OCI-LY7 (cell line): ENCODE measurements at regions not wholly inside any gene's neighbourhood (a gene's known extent, or its start where the extent isn't known, plus 50 kb on each side); places are given as distances from the start of the nearest gene placed in this dataset.

ENCODE experiments used
- BruUV-seq: library from RNA; stranded (reverse); fragments of 400-500 nt; replicated peaks from 2 replicates; lab custom pipeline; 2021; lab: Mats Ljungman, UMichigan
- CTCF ChIA-PET: fragments of 300-600 bp; sonication (Branson Sonifier 250); formaldehyde crosslinking; loops from one replicate; lab custom pipeline; 2022; ENCODE audit warnings: antibody characterized with exemption; ENCODE audit not compliant: unreplicated experiment; lab: Charles Lee
- POLR2A ChIA-PET: fragments of 300-600 bp; sonication (Branson Sonifier 250); formaldehyde crosslinking; loops from one replicate; lab custom pipeline; 2022; ENCODE audit warnings: antibody characterized with exemption; lab: Charles Lee
- DNase-seq: peaks from one replicate; pipeline ENCODE4 v3.0.0-alpha.2; 2015; ENCODE audit warnings: low spot score
- H2AFZ ChIP-seq: fragments of 200-600 bp; sonication (generic), shearing (Covaris generic); 2 replicates; pipeline ENCODE4 v1.6.1; 2014; ENCODE audit warnings: mild to moderate bottlenecking, antibody characterized with exemption, low read length, moderate library complexity
- H3K27ac ChIP-seq: fragments of 200-600 bp; sonication (generic); 2 replicates; pipeline ENCODE4 v1.5.1; 2014; ENCODE audit warnings: mixed run types, low read depth, mild to moderate bottlenecking, moderate library complexity, low read length, inconsistent platforms; ENCODE audit not compliant: poor library complexity, severe bottlenecking
- H3K36me3 ChIP-seq: fragments of 200-600 bp; sonication (generic); 2 replicates; pipeline ENCODE4 v1.6.1; 2014; ENCODE audit warnings: mild to moderate bottlenecking, antibody characterized with exemption, low read length, moderate library complexity, mixed read lengths; ENCODE audit not compliant: insufficient read depth
- H3K4me1 ChIP-seq: fragments of 200-600 bp; sonication (generic); 2 replicates; pipeline ENCODE4 v1.5.1; 2014; ENCODE audit warnings: mild to moderate bottlenecking, low read length; ENCODE audit not compliant: insufficient read depth, poor library complexity, severe bottlenecking
- H3K4me2 ChIP-seq: fragments of 200-600 bp; sonication (generic); 2 replicates; pipeline ENCODE4 v1.6.1; 2014; ENCODE audit warnings: mild to moderate bottlenecking, low read length
- H3K4me3 ChIP-seq: fragments of 200-600 bp; sonication (generic); 2 replicates; pipeline ENCODE4 v1.5.1; 2014; ENCODE audit warnings: mild to moderate bottlenecking, low read depth, low read length; ENCODE audit not compliant: poor library complexity, severe bottlenecking
- H3K79me2 ChIP-seq: fragments of 200-600 bp; sonication (generic); 2 replicates; pipeline ENCODE4 v1.6.1; 2016; ENCODE audit warnings: low read depth, mild to moderate bottlenecking, low read length, moderate library complexity, mixed read lengths; ENCODE audit not compliant: insufficient read depth
- H3K9me2 ChIP-seq: fragments of 200-600 bp; sonication (generic); 2 replicates; pipeline ENCODE4 v1.6.1; 2016; ENCODE audit warnings: mild to moderate bottlenecking, low read length, mixed read lengths; ENCODE audit not compliant: insufficient read depth
- H3K9me3 ChIP-seq: fragments of 200-600 bp; sonication (generic); 2 replicates; pipeline ENCODE4 v1.6.1; 2014; ENCODE audit warnings: mild to moderate bottlenecking, mixed run types, low read length, mixed read lengths
- H4K20me1 ChIP-seq: fragments of 200-600 bp; sonication (generic); 2 replicates; pipeline ENCODE4 v1.6.1; 2014; ENCODE audit warnings: mild to moderate bottlenecking, antibody characterized with exemption, low read length, moderate library complexity, mixed read lengths; ENCODE audit not compliant: insufficient read depth
- CTCF ChIP-seq: fragments of 200-600 bp; sonication (generic); conservative IDR thresholded peaks from 2 replicates; pipeline ENCODE4 v1.5.1; 2014; ENCODE audit warnings: mild to moderate bottlenecking, antibody characterized with exemption, low read length, moderate library complexity, mixed read lengths
- EZH2phosphoT487 ChIP-seq: fragments of 200-600 bp; sonication (generic); IDR thresholded peaks from 2 replicates; pipeline ENCODE4 v1.6.1; 2018; ENCODE audit warnings: low read depth, borderline replicate concordance, mild to moderate bottlenecking, mixed run types, antibody characterized with exemption, low read length, moderate library complexity, mixed read lengths
- intact Hi-C: fragments of 100-400 bp; cut with micrococcal nuclease; formaldehyde crosslinking; loops from one replicate; pipeline ENCODE4 v1.10.0; 2022; ENCODE audit not compliant: unreplicated experiment

- intact Hi-C loops, result loop anchor here (10.0 kb wide), 2 partner anchors 456 to 1726 kb away; no protein-coding TSS in a partner anchor
- CTCF ChIA-PET, result no interaction called here
- POLR2A ChIA-PET, result no interaction called here
- Histone ChIP-seq H3K9me3 (no peaks in the 10 kb centered on the region), H3K4me3 (no peak overlapping the region), H3K36me3 (no peaks in the 10 kb centered on the region), H3K4me1 (no peaks in the 10 kb centered on the region), H3K79me2 (no peaks in the 10 kb centered on the region), H2AFZ (no peak overlapping the region), H3K4me2 (no peak overlapping the region), H3K27ac (no peak overlapping the region), H3K9me2 (no peaks in the 10 kb centered on the region), H4K20me1 (no peaks in the 10 kb centered on the region)
- TF ChIP-seq CTCF (no peak), EZH2phosphoT487 (no peak)
- DNase-seq, result no peak
- no TSS peak for BruUV-seq
Observed at GRCh38 chr14:34300330-34300729, 161.7 kb downstream of the SPTSSA start.

- Histone ChIP-seq H3K4me1 (no peaks in the 10 kb centered on the region), H3K9me2 (no peaks in the 10 kb centered on the region), H3K4me2 (no peak overlapping the region), H3K36me3 (no peaks in the 10 kb centered on the region), H3K9me3 (no peaks in the 10 kb centered on the region), H3K79me2 (no peaks in the 10 kb centered on the region), H4K20me1 (no peaks in the 10 kb centered on the region), H3K4me3 (no peak overlapping the region), H3K27ac (no peak overlapping the region), H2AFZ (no peak overlapping the region)
- no peak for DNase-seq
- intact Hi-C loops, result no loop called here
- ChIA-PET POLR2A (interaction anchor here (0.8 kb wide), 1 partner anchor 11 kb away, joined by 4 read pairs; no protein-coding TSS in a partner anchor), CTCF (no interaction called here)
- TF ChIP-seq CTCF (no peak), EZH2phosphoT487 (no peak)
- BruUV-seq, result no TSS peak
Observed at GRCh38 chr14:34299360-34299759, 162.7 kb downstream of the SPTSSA start.

- BruUV-seq, result no TSS peak
- H3K79me2 ChIP-seq, result no peaks in the 10 kb centered on the region
- H3K4me1 ChIP-seq, result no peaks in the 10 kb centered on the region
- H3K4me2 ChIP-seq, result no peak overlapping the region
- no peak overlapping the region for H3K27ac ChIP-seq
- H3K9me2 ChIP-seq, result no peaks in the 10 kb centered on the region
- H3K36me3 ChIP-seq, result no peaks in the 10 kb centered on the region
- H4K20me1 ChIP-seq, result no peaks in the 10 kb centered on the region
- H3K4me3 ChIP-seq, result no peak overlapping the region
- H3K9me3 ChIP-seq, result no peaks in the 10 kb centered on the region
- CTCF ChIA-PET, result interaction anchor here (0.6 kb wide), 1 partner anchor 33 kb away, joined by 3 read pairs; no protein-coding TSS in a partner anchor
- intact Hi-C loops, result no loop called here
- POLR2A ChIA-PET, result no interaction called here
- TF ChIP-seq CTCF (no peak), EZH2phosphoT487 (no peak)
- H2AFZ ChIP-seq, result no peak overlapping the region
- DNase-seq, result no peak
Observed at GRCh38 chr14:34297786-34298520, 164.1 kb downstream of the SPTSSA start.
